Pancreas (tissue), 10 donors: ENCODE measurements at regions not wholly inside any gene's neighbourhood (a gene's known extent, or its start where the extent isn't known, plus 50 kb on each side); places are given as distances from the start of the nearest gene placed in this dataset.
"Not testable (repeated sequence)": the region's sequence is repeated elsewhere in the genome, so short reads cannot be mapped to it uniquely, and the experiment has no call there.

Experiments
- ATAC-seq, 4 donors: fragments of 200-7000 bp; cut with Tn5 transposase; one replicate each; pipeline versions ENCODE4 v1.8.0 to v1.9.1; 2020; ENCODE audit warnings: mild to moderate bottlenecking in 4 of 4, moderate library complexity in 4 of 4
- DNase-seq, 6 donors: peaks; one replicate each; pipeline ENCODE4 v3.0.0-alpha.2; 2020
- FAIRE-seq: peaks from 2 replicates; lab custom pipeline; 2012; peaks lifted over from hg19 to GRCh38; lab: Jason Lieb, UNC
- H3K27ac ChIP-seq, 4 donors: fragments of 200-600 bp; sonication (generic); 1 replicate in 3 of 4; 2 replicates in 1 of 4; pipeline versions ENCODE4 v1.5.0 to v1.8.0; 2020
- H3K27me3 ChIP-seq, 4 donors: fragments of 200-600 bp; one replicate each; pipeline ENCODE4 v1.8.0; 2021
- H3K36me3 ChIP-seq, 3 donors: fragments of 200-600 bp; sonication (generic) in 1 of 3; one replicate each; pipeline versions ENCODE4 v1.5.0 to v1.8.0; 2020 to 2021
- H3K4me1 ChIP-seq, 3 donors: fragments of 200-600 bp; one replicate each; pipeline ENCODE4 v1.8.0; 2021
- H3K4me3 ChIP-seq, 4 donors: fragments of 200-600 bp; sonication (generic) in 2 of 4; one replicate each; pipeline versions ENCODE4 v1.5.0 to v1.8.0; 2020 to 2021
- H3K9me3 ChIP-seq, 4 donors: fragments of 200-600 bp; one replicate each; pipeline ENCODE4 v1.8.0; 2021
- CTCF ChIP-seq, 4 donors: fragments of 200-600 bp; sonication (generic) in 3 of 4; IDR thresholded peaks; one replicate each; pipeline versions ENCODE4 v1.5.0 to v1.8.0; 2021; ENCODE audit warnings: antibody characterized with exemption in 4 of 4
- WGBS, 2 donors: extraction: QIAGEN DNeasy Blood & Tissue Kit; methylation state at CpG; one replicate each; pipeline ENCODE4 v1.1.7; 2013; 5-methylcytosine and 5-hydroxymethylcytosine counted together
- intact Hi-C, 3 donors: fragments of 100-400 bp; cut with DNase I; formaldehyde crosslinking; loops; one replicate each; pipeline versions ENCODE4 v1.11.1 to v1.14.2; 2022
- donor health status: healthy with polysubstance abuse.
- donor health status: DM: no; HTN: no; CAD: no; lungs with moderate emphysema.
- donor health status: DM: no; HTN: no; CAD: no.
- donor health status: control.
- donor health status: control.
- donor health status: Bipolar disorder and iron deficiency.
- donor health status: DM: yes; HTN: yes; CAD: no.
- donor health status: DM: no; HTN: no; CAD: no.
- donor health status: DM: no; HTN: no; CAD: no.
- donor health status: DM: yes; HTN: yes; CAD: no.

DNA sequence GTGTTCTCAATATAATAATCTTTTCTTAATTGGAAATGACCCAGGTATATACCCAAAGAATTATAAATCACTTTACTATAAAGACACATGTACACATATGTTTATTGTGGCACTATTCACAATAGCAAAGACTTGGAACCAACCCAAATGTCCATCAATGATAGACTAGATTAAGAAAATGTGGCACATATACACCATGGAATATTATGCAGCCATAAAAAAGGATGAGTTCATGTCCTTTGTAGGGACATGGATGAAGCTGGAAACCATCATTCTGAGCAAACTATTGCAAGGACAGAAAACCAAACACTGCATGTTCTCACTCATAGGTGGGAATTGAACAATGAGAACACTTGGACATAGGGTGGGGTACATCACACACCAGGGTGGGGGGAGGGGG lies 56.8 kb downstream of the SCGB2B2 start:
- intact Hi-C loops, FAIRE-seq, H3K27ac ChIP-seq: not testable (repeated sequence)

DNA sequence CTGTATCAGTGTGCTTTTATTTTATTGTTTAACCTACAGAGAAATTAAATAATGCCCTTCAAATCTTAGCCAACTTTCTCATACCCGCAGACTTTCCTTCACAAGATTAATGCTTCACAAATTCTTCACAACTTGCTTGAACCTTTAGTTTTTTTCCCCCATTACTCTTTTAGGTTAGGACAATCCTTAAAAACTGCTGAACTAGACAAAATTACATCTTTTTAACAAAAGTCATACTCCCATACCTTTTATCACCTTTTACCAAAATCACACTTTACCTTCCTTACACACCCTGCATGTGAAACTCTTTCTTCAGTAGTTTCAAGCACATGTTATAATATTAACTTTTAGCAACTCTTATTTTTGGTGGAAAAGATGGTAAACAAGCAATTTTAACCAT lies 58.5 kb downstream of the SCGB2B2 start:
- H3K9me3 ChIP-seq = no peaks in the 10 kb centered on the region
- FAIRE-seq (no peak), DNase-seq (no peak), ATAC-seq (no peak)
- H3K36me3 ChIP-seq = no peaks in the 10 kb centered on the region
- no peaks in the 10 kb centered on the region for H3K27me3 ChIP-seq
- H3K4me1 ChIP-seq = no peaks in the 10 kb centered on the region
- 93% methylated on average over 1 of the region's 1 CpG for WGBS, 2 donors
- no peak overlapping the region for H3K4me3 ChIP-seq
- no peak overlapping the region for H3K27ac ChIP-seq
- intact Hi-C loops = no loop called here
- TF ChIP-seq CTCF (IDR thresholded peaks at IDR 0.05) = no peak

More for the DNA sequence above, 56.8 kb downstream of the SCGB2B2 start:
- DNase-seq, H3K9me3 ChIP-seq, H3K27me3 ChIP-seq, ATAC-seq, H3K36me3 ChIP-seq, H3K4me3 ChIP-seq, H3K4me1 ChIP-seq: not testable (repeated sequence)

DNA sequence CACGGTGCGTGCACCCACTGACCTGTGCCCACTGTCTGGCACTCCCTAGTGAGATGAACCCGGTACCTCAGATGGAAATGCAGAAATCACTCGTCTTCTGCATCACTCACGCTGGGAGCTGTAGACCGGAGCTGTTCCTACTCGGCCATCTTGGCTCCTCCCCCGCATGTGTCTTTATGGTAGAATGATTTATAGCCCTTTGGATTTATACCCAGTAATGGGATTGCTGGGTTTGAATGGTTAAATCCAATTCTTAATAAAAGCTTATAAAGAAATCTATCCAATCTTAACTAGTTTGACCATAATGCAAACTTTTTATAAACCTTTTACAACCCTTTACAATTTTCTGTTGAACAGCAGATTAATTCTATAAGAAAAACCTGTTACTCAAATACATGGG lies 59.0 kb downstream of the SCGB2B2 start:
- H3K9me3 ChIP-seq, FAIRE-seq, H3K36me3 ChIP-seq, DNase-seq, H3K27ac ChIP-seq, H3K27me3 ChIP-seq, ATAC-seq, intact Hi-C loops, H3K4me3 ChIP-seq, H3K4me1 ChIP-seq: not testable (repeated sequence)
- 91% methylated on average over 6 to 8 of the region's 8 CpGs for WGBS, 2 donors

DNA sequence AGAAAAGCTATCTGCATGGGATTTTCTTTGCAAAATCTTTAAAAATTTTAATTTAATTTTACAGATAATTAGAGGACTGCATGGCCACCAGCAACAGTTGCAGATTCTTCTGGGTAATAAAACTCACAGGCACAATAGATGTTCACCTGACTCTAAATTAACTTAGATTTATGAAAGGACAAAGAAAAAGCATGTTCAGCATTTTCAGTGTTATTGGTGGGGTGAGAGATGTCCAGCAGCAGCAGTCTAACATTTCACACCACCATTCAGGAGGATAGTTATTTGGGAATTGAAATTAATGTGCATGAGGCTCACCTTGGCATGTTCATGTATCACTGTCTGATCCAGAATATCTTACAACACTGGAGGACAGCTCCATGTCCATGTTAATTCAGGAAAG lies 74.0 kb downstream of the SCGB2B2 start:
- Histone ChIP-seq H3K36me3 (no peaks in the 10 kb centered on the region), H3K4me3 (no peak overlapping the region), H3K27me3 (no peaks in the 10 kb centered on the region), H3K9me3 (no peaks in the 10 kb centered on the region), H3K27ac (no peak overlapping the region), H3K4me1 (peaks cover 0 to 12% (median 3%) of the 10 kb centered on the region in 3 donors)
- ATAC-seq (no peak), DNase-seq (no peak), FAIRE-seq (no peak)
- intact Hi-C loops = no loop called here
- no peak for TF ChIP-seq CTCF (IDR thresholded peaks at IDR 0.05)

- no peak for DNase-seq
- Histone ChIP-seq H3K36me3 (no peaks in the 10 kb centered on the region), H3K4me3 (no peak overlapping the region), H3K27me3 (no peaks in the 10 kb centered on the region), H3K9me3 (no peaks in the 10 kb centered on the region), H3K4me1 (peaks cover 0 to 13% (median 3%) of the 10 kb centered on the region in 3 donors), H3K27ac (no peak overlapping the region)
- intact Hi-C loops = no loop called here
- 82 to 95% methylated on average over 1 of the region's 1 CpG for WGBS, 2 donors
- no peak for ATAC-seq
- no peak for FAIRE-seq
- TF ChIP-seq CTCF (IDR thresholded peaks at IDR 0.05) = no peak
Measured at GRCh38 chr19:34601071-34601470, 75.9 kb downstream of the SCGB2B2 start.

GRCh38 chr19:34600366-34600765 lies 76.6 kb downstream of the SCGB2B2 start:
- no peak overlapping the region for H3K27ac ChIP-seq
- ATAC-seq (no peak), FAIRE-seq (no peak), DNase-seq (no peak)
- no peaks in the 10 kb centered on the region for H3K36me3 ChIP-seq
- intact Hi-C loops = no loop called here
- 84 to 87% methylated on average over 4 of the region's 4 CpGs for WGBS, 2 donors
- no peaks in the 10 kb centered on the region for H3K27me3 ChIP-seq
- H3K9me3 ChIP-seq = no peaks in the 10 kb centered on the region
- H3K4me1 ChIP-seq = peaks cover 0 to 19% (median 3%) of the 10 kb centered on the region in 3 donors
- H3K4me3 ChIP-seq = no peak overlapping the region
- TF ChIP-seq CTCF (IDR thresholded peaks at IDR 0.05) = no peak
